ENCODE measurements at regions not wholly inside any gene's neighbourhood (a gene's known extent, or its start where the extent isn't known, plus 50 kb on each side); places are given as distances from the start of the nearest gene placed in this dataset.

DNA sequence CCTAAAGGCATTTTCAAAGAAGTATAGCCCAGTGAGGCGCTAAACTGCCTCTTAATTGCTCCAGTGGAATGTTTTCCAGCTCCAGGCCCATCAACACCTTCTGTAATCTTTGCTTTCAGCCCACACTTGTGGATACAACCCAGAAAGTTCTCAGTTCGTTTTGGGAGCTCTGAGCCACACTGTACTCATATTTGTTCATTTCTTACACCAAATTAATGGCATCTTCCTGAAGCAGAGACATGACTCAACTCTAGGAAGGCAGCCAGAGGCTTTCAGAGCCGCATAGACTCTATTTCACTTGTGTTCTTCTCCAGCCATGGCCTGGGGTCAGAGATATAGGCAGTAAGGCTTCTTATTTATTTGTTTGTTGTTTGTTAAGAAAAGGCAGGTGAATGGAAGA, 175.5 kb upstream of the NCAM1 start (continued):
- TF ChIP-seq, protein P1, sequence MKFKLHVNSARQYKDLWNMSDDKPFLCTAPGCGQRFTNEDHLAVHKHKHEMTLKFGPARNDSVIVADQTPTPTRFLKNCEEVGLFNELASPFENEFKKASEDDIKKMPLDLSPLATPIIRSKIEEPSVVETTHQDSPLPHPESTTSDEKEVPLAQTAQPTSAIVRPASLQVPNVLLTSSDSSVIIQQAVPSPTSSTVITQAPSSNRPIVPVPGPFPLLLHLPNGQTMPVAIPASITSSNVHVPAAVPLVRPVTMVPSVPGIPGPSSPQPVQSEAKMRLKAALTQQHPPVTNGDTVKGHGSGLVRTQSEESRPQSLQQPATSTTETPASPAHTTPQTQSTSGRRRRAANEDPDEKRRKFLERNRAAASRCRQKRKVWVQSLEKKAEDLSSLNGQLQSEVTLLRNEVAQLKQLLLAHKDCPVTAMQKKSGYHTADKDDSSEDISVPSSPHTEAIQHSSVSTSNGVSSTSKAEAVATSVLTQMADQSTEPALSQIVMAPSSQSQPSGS (IDR thresholded peaks at IDR 0.05; ENCODE audit: low read length) = no peak
- TF ChIP-seq POLR2AphosphoS5 (IDR thresholded peaks at IDR 0.05; ENCODE audit: low read depth, low read length) = no peak
- no peak for TF ChIP-seq MAFK (IDR thresholded peaks at IDR 0.05; ENCODE audit: low read depth, low read length)

Measured in H1 (cell line).